ENCODE measurements at regions not wholly inside any gene's neighbourhood (a gene's known extent, or its start where the extent isn't known, plus 50 kb on each side); places are given as distances from the start of the nearest gene placed in this dataset.

GRCh38 chr4:23268072-23268771 is 575.5 kb downstream of the GBA3 start:
- no peak for TF ChIP-seq CTCF (IDR thresholded peaks at IDR 0.05)
- no peak for TF ChIP-seq POLR2A (IDR thresholded peaks at IDR 0.05)

Data from prostate gland (tissue), 2 donors.